Neural cell (in vitro differentiated cells): ENCODE measurements at regions not wholly inside any gene's neighbourhood (a gene's known extent, or its start where the extent isn't known, plus 50 kb on each side); places are given as distances from the start of the nearest gene placed in this dataset.

Experiments
- H2AFZ ChIP-seq: fragments of 200-600, 300-800 bp; sonication (generic), shearing (Covaris generic); 2 replicates; pipeline ENCODE4 v1.6.0; 2014; ENCODE audit warnings: low read depth, mild to moderate bottlenecking, antibody characterized with exemption, low read length, moderate library complexity
- H3F3A ChIP-seq: fragments of 200-600 bp; shearing (Covaris generic); 2 replicates; pipeline ENCODE4 v1.6.1; 2016; ENCODE audit warnings: mild to moderate bottlenecking, moderate library complexity, mixed read lengths, antibody characterized with exemption, low read length; ENCODE audit not compliant: insufficient read depth, poor library complexity, severe bottlenecking
- H3K27ac ChIP-seq: fragments of 200-600, 300-800 bp; sonication (generic), shearing (Covaris generic); 2 replicates; pipeline ENCODE4 v1.5.1; 2014; ENCODE audit warnings: mild to moderate bottlenecking, low read length, moderate library complexity
- H3K27me3 ChIP-seq: fragments of 300-800, 200-600 bp; sonication (generic), shearing (Covaris generic); 2 replicates; pipeline ENCODE4 v1.6.0; 2014; ENCODE audit warnings: mild to moderate bottlenecking, low read depth, low read length, moderate library complexity; ENCODE audit not compliant: insufficient read depth
- H3K36me3 ChIP-seq: fragments of 300-800, 200-600 bp; sonication (generic), shearing (Covaris generic); 2 replicates; pipeline ENCODE4 v1.5.1; 2014; ENCODE audit warnings: mild to moderate bottlenecking, antibody characterized with exemption, low read length, moderate library complexity; ENCODE audit not compliant: insufficient read depth
- H3K4me2 ChIP-seq: fragments of 300-800, 200-600 bp; sonication (generic), shearing (Covaris generic); 2 replicates; pipeline ENCODE4 v1.6.0; 2014; ENCODE audit warnings: mild to moderate bottlenecking, low read length
- H3K4me3 ChIP-seq: fragments of 300-800, 200-600 bp; sonication (generic), shearing (Covaris generic); 2 replicates; pipeline ENCODE4 v1.5.1; 2014; ENCODE audit warnings: mild to moderate bottlenecking, low read length, moderate library complexity
- H3K79me2 ChIP-seq: fragments of 200-600 bp; shearing (Covaris generic); replicated peaks from 2 replicates; pipeline ENCODE4 v1.6.0; 2014; ENCODE audit warnings: mild to moderate bottlenecking, low read length, moderate library complexity; ENCODE audit not compliant: insufficient read depth
- H3K9ac ChIP-seq: fragments of 300-800, 200-600 bp; sonication (generic), shearing (Covaris generic); 2 replicates; pipeline ENCODE4 v1.6.1; 2016; ENCODE audit warnings: mild to moderate bottlenecking, low read length, mixed read lengths
- H3K9me2 ChIP-seq: fragments of 200-600 bp; shearing (Covaris generic); 2 replicates; pipeline ENCODE4 v1.6.1; 2016; ENCODE audit warnings: mild to moderate bottlenecking, low read length, mixed read lengths; ENCODE audit not compliant: insufficient read depth
- H3K9me3 ChIP-seq: fragments of 200-600, 300-800 bp; sonication (generic), shearing (Covaris generic); 2 replicates; pipeline ENCODE4 v1.6.1; 2016; ENCODE audit warnings: mild to moderate bottlenecking, mixed run types, low read length, moderate library complexity, mixed read lengths
- H4K20me1 ChIP-seq: fragments of 200-600 bp; shearing (Covaris generic); 2 replicates; pipeline ENCODE4 v1.6.1; 2016; ENCODE audit warnings: mild to moderate bottlenecking, mixed run types; ENCODE audit not compliant: insufficient read depth
- CTCF ChIP-seq: fragments of 450-650 bp; IDR thresholded peaks from 2 replicates; pipeline ENCODE4 v1.5.1; 2014; ENCODE audit warnings: antibody characterized with exemption, mild to moderate bottlenecking, moderate library complexity; ENCODE audit not compliant: poor library complexity, severe bottlenecking
- EP300 ChIP-seq: fragments of 450-650 bp; conservative IDR thresholded peaks from 2 replicates; pipeline ENCODE4 v1.6.1; 2014; ENCODE audit warnings: antibody characterized with exemption, mild to moderate bottlenecking, moderate library complexity; ENCODE audit not compliant: poor library complexity, severe bottlenecking
- EZH2 ChIP-seq: fragments of 200-600, 300-800 bp; shearing (Covaris generic), sonication (generic); IDR thresholded peaks from 2 replicates; pipeline ENCODE4 v1.6.1; 2014; ENCODE audit warnings: antibody characterized with exemption, low read length, borderline replicate concordance, mild to moderate bottlenecking; ENCODE audit not compliant: insufficient read depth, poor library complexity, severe bottlenecking
- MXI1 ChIP-seq: fragments of 450-650 bp; conservative IDR thresholded peaks from 2 replicates; pipeline ENCODE4 v1.6.1; 2014; ENCODE audit warnings: antibody characterized with exemption, mild to moderate bottlenecking; ENCODE audit not compliant: poor library complexity, severe bottlenecking
- POLR2AphosphoS5 ChIP-seq: IDR thresholded peaks from 2 replicates; pipeline ENCODE4 v1.6.1; 2012
- RAD21 ChIP-seq: fragments of 450-650 bp; conservative IDR thresholded peaks from 2 replicates; pipeline ENCODE4 v1.6.1; 2014; ENCODE audit warnings: antibody characterized with exemption, mild to moderate bottlenecking, moderate library complexity
- SMC3 ChIP-seq: fragments of 450-650 bp; conservative IDR thresholded peaks from 2 replicates; pipeline ENCODE4 v1.6.1; 2014; ENCODE audit warnings: antibody characterized with exemption, mild to moderate bottlenecking, moderate library complexity; ENCODE audit not compliant: poor library complexity
- TAF1 ChIP-seq: IDR thresholded peaks from 2 replicates; pipeline ENCODE4 v1.6.1; 2012; ENCODE audit warnings: low read depth
- TF ChIP-seq, protein P1 (sequence below): IDR thresholded peaks from 2 replicates; pipeline ENCODE4 v1.6.1; 2012; ENCODE audit warnings: borderline replicate concordance

- Histone ChIP-seq H4K20me1 (no peaks in the 10 kb centered on the region), H3K4me2 (no peak overlapping the region)
Measured at GRCh38 chr4:14772388-14772787, 229.9 kb upstream of the CPEB2 start.

DNA sequence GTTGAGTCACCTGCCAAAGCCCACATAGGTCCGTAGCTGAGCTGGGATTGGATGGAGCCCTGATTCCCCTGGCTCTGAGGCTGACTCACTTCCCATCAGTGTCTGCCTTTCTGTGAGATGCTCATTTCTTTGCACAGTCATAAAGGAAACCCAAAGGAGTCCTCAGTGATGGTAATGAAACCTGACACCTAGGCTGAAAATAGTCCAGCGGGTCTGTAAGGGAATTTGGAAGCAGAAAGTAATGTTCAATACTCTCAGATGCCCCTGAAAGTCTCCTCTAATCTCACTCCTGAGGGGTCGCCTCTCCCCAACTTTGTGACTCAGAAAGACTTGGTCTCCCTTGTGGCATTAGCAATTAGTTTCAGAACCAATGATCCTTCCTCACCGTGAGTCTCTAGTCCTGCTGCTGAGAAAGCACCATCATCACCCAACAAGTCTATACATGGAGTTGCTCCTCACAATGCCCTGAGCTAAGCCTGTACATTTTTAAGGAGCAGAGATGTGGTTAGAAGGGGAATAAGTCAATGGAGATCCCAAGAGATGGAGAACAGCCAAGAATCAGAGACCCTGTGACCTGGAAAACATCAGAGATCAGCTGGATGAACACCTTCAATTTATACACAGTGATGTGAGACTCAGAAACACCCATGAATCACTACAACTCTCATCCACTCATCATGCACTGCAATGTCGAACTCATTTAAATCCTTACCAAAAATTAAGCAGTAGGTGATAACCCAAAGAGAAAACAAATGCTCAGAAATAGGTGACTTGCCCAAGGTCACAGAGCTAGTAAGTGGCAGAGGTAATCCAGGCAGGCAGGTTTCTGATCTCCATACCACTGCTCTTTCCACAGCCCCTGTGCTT, 219.0 kb upstream of the CPEB2 start:
- Histone ChIP-seq H3K9me2 (no peaks in the 10 kb centered on the region), H3K79me2 (no peaks in the 10 kb centered on the region), H3K9ac (no peak overlapping the region), H3K36me3 (no peaks in the 10 kb centered on the region), H4K20me1 (no peaks in the 10 kb centered on the region), H3K9me3 (peaks cover 4% of the 10 kb centered on the region), H3F3A (no peaks in the 10 kb centered on the region), H3K27ac (no peak overlapping the region), H3K4me3 (no peak overlapping the region), H3K4me2 (no peak overlapping the region), H2AFZ (no peak overlapping the region), H3K27me3 (no peaks in the 10 kb centered on the region)
- no peak for TF ChIP-seq POLR2AphosphoS5
- no peak for TF ChIP-seq MXI1
- TF ChIP-seq RAD21, result no peak
- no peak for TF ChIP-seq EZH2
- TF ChIP-seq, protein P1, sequence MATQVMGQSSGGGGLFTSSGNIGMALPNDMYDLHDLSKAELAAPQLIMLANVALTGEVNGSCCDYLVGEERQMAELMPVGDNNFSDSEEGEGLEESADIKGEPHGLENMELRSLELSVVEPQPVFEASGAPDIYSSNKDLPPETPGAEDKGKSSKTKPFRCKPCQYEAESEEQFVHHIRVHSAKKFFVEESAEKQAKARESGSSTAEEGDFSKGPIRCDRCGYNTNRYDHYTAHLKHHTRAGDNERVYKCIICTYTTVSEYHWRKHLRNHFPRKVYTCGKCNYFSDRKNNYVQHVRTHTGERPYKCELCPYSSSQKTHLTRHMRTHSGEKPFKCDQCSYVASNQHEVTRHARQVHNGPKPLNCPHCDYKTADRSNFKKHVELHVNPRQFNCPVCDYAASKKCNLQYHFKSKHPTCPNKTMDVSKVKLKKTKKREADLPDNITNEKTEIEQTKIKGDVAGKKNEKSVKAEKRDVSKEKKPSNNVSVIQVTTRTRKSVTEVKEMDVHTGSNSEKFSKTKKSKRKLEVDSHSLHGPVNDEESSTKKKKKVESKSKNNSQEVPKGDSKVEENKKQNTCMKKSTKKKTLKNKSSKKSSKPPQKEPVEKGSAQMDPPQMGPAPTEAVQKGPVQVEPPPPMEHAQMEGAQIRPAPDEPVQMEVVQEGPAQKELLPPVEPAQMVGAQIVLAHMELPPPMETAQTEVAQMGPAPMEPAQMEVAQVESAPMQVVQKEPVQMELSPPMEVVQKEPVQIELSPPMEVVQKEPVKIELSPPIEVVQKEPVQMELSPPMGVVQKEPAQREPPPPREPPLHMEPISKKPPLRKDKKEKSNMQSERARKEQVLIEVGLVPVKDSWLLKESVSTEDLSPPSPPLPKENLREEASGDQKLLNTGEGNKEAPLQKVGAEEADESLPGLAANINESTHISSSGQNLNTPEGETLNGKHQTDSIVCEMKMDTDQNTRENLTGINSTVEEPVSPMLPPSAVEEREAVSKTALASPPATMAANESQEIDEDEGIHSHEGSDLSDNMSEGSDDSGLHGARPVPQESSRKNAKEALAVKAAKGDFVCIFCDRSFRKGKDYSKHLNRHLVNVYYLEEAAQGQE, result no peak
- no peak for TF ChIP-seq TAF1
- no peak for TF ChIP-seq SMC3

More at GRCh38 chr4:14772388-14772787, 229.9 kb upstream of the CPEB2 start:
- Histone ChIP-seq H3K27me3 (no peaks in the 10 kb centered on the region), H3K36me3 (no peaks in the 10 kb centered on the region), H3K9me3 (no peaks in the 10 kb centered on the region), H2AFZ (no peak overlapping the region), H3K9me2 (no peaks in the 10 kb centered on the region), H3K79me2 (no peaks in the 10 kb centered on the region), H3F3A (no peaks in the 10 kb centered on the region), H3K27ac (no peak overlapping the region), H3K9ac (no peak overlapping the region), H3K4me3 (no peak overlapping the region)
- TF ChIP-seq, protein P1, result no peak
- TF ChIP-seq RAD21 (no peak), EZH2 (no peak), SMC3 (no peak), CTCF (no peak), EP300 (no peak), MXI1 (no peak), TAF1 (no peak), POLR2AphosphoS5 (no peak)
